Suppressor macrophage treated with lipopolysaccharide for 4 hours (primary cell): ENCODE measurements at regions not wholly inside any gene's neighbourhood (a gene's known extent, or its start where the extent isn't known, plus 50 kb on each side); places are given as distances from the start of the nearest gene placed in this dataset.

Source experiments
- DNase-seq: peaks from one replicate; pipeline ENCODE4 v3.0.0-alpha.2; 2020

- DNase-seq = no peak
These were observed 520.4 kb downstream of the SLITRK6 start for GRCh38 chr13:85278851-85279250.

- no peak for DNase-seq
These were observed 521.5 kb downstream of the SLITRK6 start for GRCh38 chr13:85277748-85278147.

GRCh38 chr13:85266771-85267170 lies 532.4 kb downstream of the SLITRK6 start:
- no peak for DNase-seq

GRCh38 chr13:85266331-85266730 lies 532.9 kb downstream of the SLITRK6 start:
- no peak for DNase-seq

GRCh38 chr13:85265296-85265695 lies 533.9 kb downstream of the SLITRK6 start:
- no peak for DNase-seq

GRCh38 chr13:85262499-85262898 lies 536.7 kb downstream of the SLITRK6 start:
- no peak for DNase-seq

- DNase-seq = no peak
These were observed 537.4 kb downstream of the SLITRK6 start for GRCh38 chr13:85261757-85262346.

- DNase-seq = no peak
These were observed 538.3 kb downstream of the SLITRK6 start for GRCh38 chr13:85260896-85261295.

GRCh38 chr13:85255978-85256377 lies 543.2 kb downstream of the SLITRK6 start:
- DNase-seq = no peak

- no peak for DNase-seq
These were observed 544.6 kb downstream of the SLITRK6 start for GRCh38 chr13:85254641-85255040.

GRCh38 chr13:85249151-85249550 lies 550.1 kb downstream of the SLITRK6 start:
- no peak for DNase-seq

- no peak for DNase-seq
These were observed 551.4 kb downstream of the SLITRK6 start for GRCh38 chr13:85247780-85248179.

- DNase-seq = no peak
These were observed 555.4 kb downstream of the SLITRK6 start for GRCh38 chr13:85243831-85244230.

GRCh38 chr13:85241060-85241459 lies 558.2 kb downstream of the SLITRK6 start:
- no peak for DNase-seq

- no peak for DNase-seq
These were observed 562.8 kb downstream of the SLITRK6 start for GRCh38 chr13:85236413-85236812.

GRCh38 chr13:85230691-85231093 lies 568.5 kb downstream of the SLITRK6 start:
- DNase-seq = no peak

GRCh38 chr13:85228692-85229091 lies 570.5 kb downstream of the SLITRK6 start:
- no peak for DNase-seq

GRCh38 chr13:85223883-85224656 lies 575.1 kb downstream of the SLITRK6 start:
- DNase-seq = no peak

GRCh38 chr13:85216576-85216975 lies 582.6 kb downstream of the SLITRK6 start:
- DNase-seq = no peak

- no peak for DNase-seq
These were observed 586.5 kb downstream of the SLITRK6 start for GRCh38 chr13:85212692-85213091.

GRCh38 chr13:85204668-85205344 lies 594.4 kb downstream of the SLITRK6 start:
- DNase-seq = no peak

- no peak for DNase-seq
These were observed 601.8 kb downstream of the SLITRK6 start for GRCh38 chr13:85197431-85197830.

GRCh38 chr13:85194482-85194881 lies 604.7 kb downstream of the SLITRK6 start:
- no peak for DNase-seq
